GM21576 (cell line): ENCODE measurements at regions not wholly inside any gene's neighbourhood (a gene's known extent, or its start where the extent isn't known, plus 50 kb on each side); places are given as distances from the start of the nearest gene placed in this dataset.

Experiments used
- ATAC-seq: cut with Tn5 transposase; IDR thresholded peaks from one replicate; pipeline ENCODE4 v1.9.1; 2021; ENCODE audit warnings: mild to moderate bottlenecking, moderate library complexity; ENCODE audit not compliant: unreplicated experiment

GRCh38 chr20:7387638-7388193 is 552.5 kb downstream of the HAO1 start:
- ATAC-seq: no peak

GRCh38 chr20:7389216-7389615 is 551.0 kb downstream of the HAO1 start:
- ATAC-seq: no peak

- no peak for ATAC-seq
These were observed 547.6 kb downstream of the HAO1 start for GRCh38 chr20:7392542-7393206.

- ATAC-seq: no peak
These were observed 541.1 kb downstream of the HAO1 start for GRCh38 chr20:7399114-7399513.

- no peak for ATAC-seq
These were observed 540.7 kb downstream of the HAO1 start for GRCh38 chr20:7399575-7399974.

- ATAC-seq: no peak
These were observed 533.6 kb downstream of the HAO1 start for GRCh38 chr20:7406671-7407070.

- ATAC-seq: no peak
These were observed 530.1 kb downstream of the HAO1 start for GRCh38 chr20:7410150-7410549.

- ATAC-seq: no peak
These were observed 529.2 kb downstream of the HAO1 start for GRCh38 chr20:7411075-7411474.

GRCh38 chr20:7415427-7415826 is 524.8 kb downstream of the HAO1 start:
- ATAC-seq: no peak

- ATAC-seq: no peak
These were observed 523.9 kb downstream of the HAO1 start for GRCh38 chr20:7416382-7416781.

- ATAC-seq: no peak
These were observed 519.9 kb downstream of the HAO1 start for GRCh38 chr20:7420345-7420744.

- no peak for ATAC-seq
These were observed 513.3 kb downstream of the HAO1 start for GRCh38 chr20:7426890-7427496.

GRCh38 chr20:7428946-7429345 is 511.3 kb downstream of the HAO1 start:
- ATAC-seq: no peak

GRCh38 chr20:7432612-7433011 is 507.6 kb downstream of the HAO1 start:
- ATAC-seq: no peak

- no peak for ATAC-seq
These were observed 502.9 kb downstream of the HAO1 start for GRCh38 chr20:7437311-7437710.

- no peak for ATAC-seq
These were observed 491.0 kb downstream of the HAO1 start for GRCh38 chr20:7449269-7449668.

- ATAC-seq: no peak
These were observed 487.4 kb downstream of the HAO1 start for GRCh38 chr20:7452890-7453289.

- no peak for ATAC-seq
These were observed 486.2 kb downstream of the HAO1 start for GRCh38 chr20:7454047-7454446.

- no peak for ATAC-seq
These were observed 481.8 kb downstream of the HAO1 start for GRCh38 chr20:7458459-7458858.

GRCh38 chr20:7459083-7459482 is 481.2 kb downstream of the HAO1 start:
- ATAC-seq: no peak

GRCh38 chr20:7463290-7463689 is 477.0 kb downstream of the HAO1 start:
- no peak for ATAC-seq

GRCh38 chr20:7470912-7471311 is 469.3 kb downstream of the HAO1 start:
- ATAC-seq: no peak

GRCh38 chr20:7490288-7490687 is 450.0 kb downstream of the HAO1 start:
- ATAC-seq: no peak
